ENCODE measurements at regions not wholly inside any gene's neighbourhood (a gene's known extent, or its start where the extent isn't known, plus 50 kb on each side); places are given as distances from the start of the nearest gene placed in this dataset.

GRCh38 chr11:122207921-122208764 lies 92.1 kb upstream of the BLID start:
- TF ChIP-seq EZH2 (optimal IDR thresholded peaks at IDR 0.05; ENCODE audit: low read depth, low read length), result no peak
- TF ChIP-seq EZH2phosphoT487 (IDR thresholded peaks at IDR 0.05; ENCODE audit: low read length), result no peak
- TF ChIP-seq, protein P1, sequence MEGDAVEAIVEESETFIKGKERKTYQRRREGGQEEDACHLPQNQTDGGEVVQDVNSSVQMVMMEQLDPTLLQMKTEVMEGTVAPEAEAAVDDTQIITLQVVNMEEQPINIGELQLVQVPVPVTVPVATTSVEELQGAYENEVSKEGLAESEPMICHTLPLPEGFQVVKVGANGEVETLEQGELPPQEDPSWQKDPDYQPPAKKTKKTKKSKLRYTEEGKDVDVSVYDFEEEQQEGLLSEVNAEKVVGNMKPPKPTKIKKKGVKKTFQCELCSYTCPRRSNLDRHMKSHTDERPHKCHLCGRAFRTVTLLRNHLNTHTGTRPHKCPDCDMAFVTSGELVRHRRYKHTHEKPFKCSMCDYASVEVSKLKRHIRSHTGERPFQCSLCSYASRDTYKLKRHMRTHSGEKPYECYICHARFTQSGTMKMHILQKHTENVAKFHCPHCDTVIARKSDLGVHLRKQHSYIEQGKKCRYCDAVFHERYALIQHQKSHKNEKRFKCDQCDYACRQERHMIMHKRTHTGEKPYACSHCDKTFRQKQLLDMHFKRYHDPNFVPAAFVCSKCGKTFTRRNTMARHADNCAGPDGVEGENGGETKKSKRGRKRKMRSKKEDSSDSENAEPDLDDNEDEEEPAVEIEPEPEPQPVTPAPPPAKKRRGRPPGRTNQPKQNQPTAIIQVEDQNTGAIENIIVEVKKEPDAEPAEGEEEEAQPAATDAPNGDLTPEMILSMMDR (IDR thresholded peaks at IDR 0.05; ENCODE audit: low read length), result no peak
- no peaks in the 10 kb centered on the region for H3K27me3 ChIP-seq (replicated peaks; ENCODE audit: insufficient read depth, low read length)
- H3K9me2 ChIP-seq (replicated peaks; ENCODE audit: insufficient read depth, low read length), result no peaks in the 10 kb centered on the region
- DNase-seq, result no peak
- no peak overlapping the region for H3K4me2 ChIP-seq (ENCODE audit: low read depth, low read length)
- H3K9me3 ChIP-seq (replicated peaks; ENCODE audit: insufficient read depth, low read length), result no peaks in the 10 kb centered on the region
- H3K4me1 ChIP-seq (ENCODE audit: low read length), result no peaks in the 10 kb centered on the region
- H3K4me3 ChIP-seq (ENCODE audit: low read length), result no peak overlapping the region
- no peaks in the 10 kb centered on the region for H4K20me1 ChIP-seq (ENCODE audit: insufficient read depth, low read length)
- no peak overlapping the region for H3K27ac ChIP-seq (ENCODE audit: low read length)
- H3F3A ChIP-seq (ENCODE audit: insufficient read depth, low read length), result no peaks in the 10 kb centered on the region
- no peak overlapping the region for H2AFZ ChIP-seq (ENCODE audit: low read length)
- no peak overlapping the region for H3K9ac ChIP-seq (ENCODE audit: low read length)
- H3K79me2 ChIP-seq (ENCODE audit: low read length), result no peaks in the 10 kb centered on the region
- no peaks in the 10 kb centered on the region for H3K36me3 ChIP-seq (replicated peaks; ENCODE audit: insufficient read depth, low read length)

GRCh38 chr11:122207505-122207904 lies 91.5 kb upstream of the BLID start:
- H3K9me2 ChIP-seq (replicated peaks; ENCODE audit: insufficient read depth, low read length), result no peaks in the 10 kb centered on the region
- no peaks in the 10 kb centered on the region for H3K27me3 ChIP-seq (replicated peaks; ENCODE audit: insufficient read depth, low read length)
- no peaks in the 10 kb centered on the region for H3K36me3 ChIP-seq (replicated peaks; ENCODE audit: insufficient read depth, low read length)
- no peak for DNase-seq
- H3K79me2 ChIP-seq (ENCODE audit: low read length), result no peaks in the 10 kb centered on the region
- TF ChIP-seq EZH2phosphoT487 (IDR thresholded peaks at IDR 0.05; ENCODE audit: low read length) (no peak), EZH2 (optimal IDR thresholded peaks at IDR 0.05; ENCODE audit: low read depth, low read length) (no peak)
- TF ChIP-seq, protein P1 (IDR thresholded peaks at IDR 0.05; ENCODE audit: low read length), result no peak
- no peaks in the 10 kb centered on the region for H3K4me1 ChIP-seq (ENCODE audit: low read length)
- no peak overlapping the region for H3K27ac ChIP-seq (ENCODE audit: low read length)
- no peak overlapping the region for H3K4me2 ChIP-seq (ENCODE audit: low read depth, low read length)
- no peak overlapping the region for H3K4me3 ChIP-seq (ENCODE audit: low read length)
- no peak overlapping the region for H2AFZ ChIP-seq (ENCODE audit: low read length)
- H3K9me3 ChIP-seq (replicated peaks; ENCODE audit: insufficient read depth, low read length), result no peaks in the 10 kb centered on the region
- H4K20me1 ChIP-seq (ENCODE audit: insufficient read depth, low read length), result no peaks in the 10 kb centered on the region
- no peaks in the 10 kb centered on the region for H3F3A ChIP-seq (ENCODE audit: insufficient read depth, low read length)
- H3K9ac ChIP-seq (ENCODE audit: low read length), result no peak overlapping the region

DNA sequence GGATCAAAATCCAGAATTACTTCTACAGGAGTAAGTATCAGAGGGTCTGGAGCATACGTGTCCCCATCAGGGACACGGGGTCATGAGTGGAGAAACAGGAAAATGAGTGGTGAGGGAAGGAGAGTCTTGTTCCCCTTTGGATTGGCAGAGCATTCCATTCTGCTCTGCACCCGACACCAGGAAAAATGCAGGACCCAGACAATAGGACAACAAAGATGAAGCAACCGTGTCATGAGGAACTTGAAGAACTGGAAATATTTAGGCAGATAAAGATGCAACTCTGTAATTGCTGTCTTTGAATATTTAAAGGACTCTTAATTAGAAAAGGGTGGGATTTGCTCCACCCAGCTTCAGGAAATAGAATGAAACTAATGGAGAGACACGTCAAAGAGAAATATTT lies 89.0 kb upstream of the BLID start:
- DNase-seq, result no peak
- H3K27me3 ChIP-seq (replicated peaks; ENCODE audit: insufficient read depth, low read length), result no peaks in the 10 kb centered on the region
- H3K27ac ChIP-seq (ENCODE audit: low read length), result no peak overlapping the region
- H3K36me3 ChIP-seq (replicated peaks; ENCODE audit: insufficient read depth, low read length), result no peaks in the 10 kb centered on the region
- H3F3A ChIP-seq (ENCODE audit: insufficient read depth, low read length), result no peaks in the 10 kb centered on the region
- H2AFZ ChIP-seq (ENCODE audit: low read length), result no peak overlapping the region
- H3K4me2 ChIP-seq (ENCODE audit: low read depth, low read length), result no peak overlapping the region
- H3K9ac ChIP-seq (ENCODE audit: low read length), result no peak overlapping the region
- H3K9me2 ChIP-seq (replicated peaks; ENCODE audit: insufficient read depth, low read length), result no peaks in the 10 kb centered on the region
- no peaks in the 10 kb centered on the region for H3K9me3 ChIP-seq (replicated peaks; ENCODE audit: insufficient read depth, low read length)
- H4K20me1 ChIP-seq (ENCODE audit: insufficient read depth, low read length), result no peaks in the 10 kb centered on the region
- no peak overlapping the region for H3K4me3 ChIP-seq (ENCODE audit: low read length)
- no peaks in the 10 kb centered on the region for H3K4me1 ChIP-seq (ENCODE audit: low read length)
- TF ChIP-seq, protein P1 (IDR thresholded peaks at IDR 0.05; ENCODE audit: low read length), result no peak
- TF ChIP-seq EZH2 (optimal IDR thresholded peaks at IDR 0.05; ENCODE audit: low read depth, low read length) (no peak), EZH2phosphoT487 (IDR thresholded peaks at IDR 0.05; ENCODE audit: low read length) (no peak)
- no peaks in the 10 kb centered on the region for H3K79me2 ChIP-seq (ENCODE audit: low read length)
